Ascending aorta (tissue), 2 donors: ENCODE measurements at regions not wholly inside any gene's neighbourhood (a gene's known extent, or its start where the extent isn't known, plus 50 kb on each side); places are given as distances from the start of the nearest gene placed in this dataset.

ENCODE experiments used
- DNase-seq, 2 donors: peaks; one replicate each; pipeline ENCODE4 v3.0.0-alpha.2; 2019; ENCODE audit warnings: low spot score in 2 of 2
- H3K27ac ChIP-seq, 2 donors: fragments of 200-600 bp; sonication (generic); one replicate each; pipeline ENCODE4 v1.5.1; 2016 to 2017; ENCODE audit warnings: mild to moderate bottlenecking in 1 of 2
- H3K27me3 ChIP-seq: fragments of 200-600 bp; sonication (generic); one replicate; pipeline ENCODE4 v1.5.1; 2017
- H3K36me3 ChIP-seq, 2 donors: fragments of 200-600 bp; sonication (generic); one replicate each; pipeline ENCODE4 v1.5.1; 2016
- H3K4me1 ChIP-seq, 2 donors: fragments of 200-600 bp; sonication (generic); one replicate each; pipeline ENCODE4 v1.5.1; 2016 to 2017; ENCODE audit warnings: mild to moderate bottlenecking in 1 of 2
- H3K4me3 ChIP-seq, 2 donors: fragments of 200-600 bp; sonication (generic); one replicate each; pipeline ENCODE4 v1.5.1; 2016 to 2017; ENCODE audit warnings: mild to moderate bottlenecking in 1 of 2
- H3K9me3 ChIP-seq, 2 donors: fragments of 200-600 bp; sonication (generic); one replicate each; pipeline ENCODE4 v1.5.1; 2016
- CTCF ChIP-seq, 3 experiments: fragments of 200-600 bp in 2 of 3; fragments of 450-650 bp in 1 of 3; sonication (generic) in 2 of 3; IDR thresholded peaks; one replicate each; pipeline ENCODE4 v1.5.1; 2016 to 2019; ENCODE audit warnings: antibody characterized with exemption in 3 of 3, mild to moderate bottlenecking in 1 of 3, moderate library complexity in 1 of 3
- intact Hi-C: fragments of 100-400 bp; cut with DNase I; formaldehyde crosslinking; loops from one replicate; pipeline ENCODE4 v1.15.1; 2023

- TF ChIP-seq CTCF (IDR thresholded peaks at IDR 0.05), result no peak
- Histone ChIP-seq H3K36me3 (no peaks in the 10 kb centered on the region), H3K27ac (no peak overlapping the region), H3K4me3 (no peak overlapping the region), H3K4me1 (no peaks in the 10 kb centered on the region), H3K9me3 (no peaks in the 10 kb centered on the region), H3K27me3 (no peaks in the 10 kb centered on the region)
- intact Hi-C loops, result no loop called here
- no peak for DNase-seq
Measured at GRCh38 chr9:80223897-80224296, 652.1 kb downstream of the TLE4 start.

GRCh38 chr9:80222466-80223169, 650.9 kb downstream of the TLE4 start:
- TF ChIP-seq CTCF (IDR thresholded peaks at IDR 0.05), result no peak
- Histone ChIP-seq H3K27ac (no peak overlapping the region), H3K27me3 (no peaks in the 10 kb centered on the region), H3K4me1 (no peaks in the 10 kb centered on the region), H3K9me3 (no peaks in the 10 kb centered on the region), H3K36me3 (no peaks in the 10 kb centered on the region), H3K4me3 (no peak overlapping the region)
- intact Hi-C loops, result no loop called here
- DNase-seq, result no peak

GRCh38 chr9:80218328-80218727, 646.6 kb downstream of the TLE4 start:
- intact Hi-C loops, result no loop called here
- Histone ChIP-seq H3K36me3 (no peaks in the 10 kb centered on the region), H3K27me3 (no peaks in the 10 kb centered on the region), H3K4me3 (no peak overlapping the region), H3K27ac (no peak overlapping the region), H3K4me1 (no peaks in the 10 kb centered on the region), H3K9me3 (no peaks in the 10 kb centered on the region)
- DNase-seq, result no peak
- TF ChIP-seq CTCF (IDR thresholded peaks at IDR 0.05), result no peak

- no peaks in the 10 kb centered on the region for H3K9me3 ChIP-seq
- H3K4me1 ChIP-seq, result no peaks in the 10 kb centered on the region
- H3K27me3 ChIP-seq, result no peaks in the 10 kb centered on the region
- TF ChIP-seq CTCF (IDR thresholded peaks at IDR 0.05), result no peak
- intact Hi-C loops, result no loop called here
- no peak overlapping the region for H3K27ac ChIP-seq
- H3K4me3 ChIP-seq, result no peak overlapping the region
- DNase-seq, result no peak
- no peaks in the 10 kb centered on the region for H3K36me3 ChIP-seq
Measured at GRCh38 chr9:80213613-80214012, 641.8 kb downstream of the TLE4 start.

GRCh38 chr9:80208696-80209095, 636.9 kb downstream of the TLE4 start:
- H3K27me3 ChIP-seq, result no peaks in the 10 kb centered on the region
- no peaks in the 10 kb centered on the region for H3K4me1 ChIP-seq
- no peak overlapping the region for H3K27ac ChIP-seq
- no peak for TF ChIP-seq CTCF (IDR thresholded peaks at IDR 0.05)
- intact Hi-C loops, result no loop called here
- no peaks in the 10 kb centered on the region for H3K36me3 ChIP-seq
- H3K9me3 ChIP-seq, result no peaks in the 10 kb centered on the region
- DNase-seq, result no peak
- H3K4me3 ChIP-seq, result no peak overlapping the region

GRCh38 chr9:80204054-80204453, 632.3 kb downstream of the TLE4 start:
- no peak overlapping the region for H3K27ac ChIP-seq
- H3K4me1 ChIP-seq, result no peaks in the 10 kb centered on the region
- no peak overlapping the region for H3K4me3 ChIP-seq
- DNase-seq, result no peak
- H3K36me3 ChIP-seq, result no peaks in the 10 kb centered on the region
- H3K27me3 ChIP-seq, result no peaks in the 10 kb centered on the region
- TF ChIP-seq CTCF (IDR thresholded peaks at IDR 0.05), result no peak
- H3K9me3 ChIP-seq, result no peaks in the 10 kb centered on the region
- intact Hi-C loops, result no loop called here
